GM12878 (cell line): ENCODE measurements at regions not wholly inside any gene's neighbourhood (a gene's known extent, or its start where the extent isn't known, plus 50 kb on each side); places are given as distances from the start of the nearest gene placed in this dataset.

Source experiments
- ATAC-seq: fragments of 200-7000 bp; cut with Tn5 transposase; 3 replicates; pipeline ENCODE4 v1.9.1; 2020; ENCODE audit warnings: mild to moderate bottlenecking, moderate library complexity
- BruUV-seq: library from RNA; stranded (reverse); fragments of 400-500 nt; replicated peaks from 2 replicates; lab custom pipeline; 2021; lab: Mats Ljungman, UMichigan
- CTCF ChIA-PET: fragments of 300-600 bp; sonication (Branson Sonifier 250); formaldehyde crosslinking; extraction: SDS; loops from one replicate; lab custom pipeline; 2021; ENCODE audit warnings: inconsistent platforms; lab: Yijun Ruan, JAX
- POLR2A ChIA-PET: fragments of 350-600 bp; formaldehyde crosslinking; extraction: SDS; loops from one replicate; lab custom pipeline; 2021; ENCODE audit warnings: inconsistent platforms; lab: Charles Lee
- RAD21 ChIA-PET: fragments of 300-600 bp; sonication (Branson Sonifier 250); formaldehyde crosslinking; loops from one replicate; lab custom pipeline; 2023; ENCODE audit warnings: antibody characterized with exemption; ENCODE audit not compliant: unreplicated experiment; lab: Charles Lee
- SMC1A ChIA-PET: fragments of 300-600 bp; sonication (Branson Sonifier 250); formaldehyde crosslinking; loops from one replicate; lab custom pipeline; 2023; ENCODE audit not compliant: unreplicated experiment, uncharacterized antibody; lab: Charles Lee
- DNase-seq: peaks from one replicate; pipeline ENCODE4 v3.0.0-alpha.2; 2011; ENCODE audit warnings: low read depth, low spot score
- FAIRE-seq: peaks from 3 replicates; lab custom pipeline; 2011; peaks lifted over from hg19 to GRCh38; lab: Jason Lieb, UNC
- H2AFZ ChIP-seq: 2 replicates; pipeline ENCODE4 v1.6.0; 2011; ENCODE audit warnings: low read depth, low read length, control low read depth; ENCODE audit not compliant: control insufficient read depth
- H3K27ac ChIP-seq: 2 replicates; pipeline ENCODE4 v1.5.1; 2011; ENCODE audit warnings: control low read depth; ENCODE audit not compliant: control insufficient read depth, insufficient read depth
- H3K27me3 ChIP-seq, 2 experiments: replicated peaks in 1 of 2; 2 replicates each; pipeline versions ENCODE4 v1.6.0 to v1.6.1; 2011; ENCODE audit warnings: low read length in 1 of 2; ENCODE audit not compliant: control insufficient read depth in 2 of 2, insufficient read depth in 2 of 2
- H3K36me3 ChIP-seq, 2 experiments: 2 replicates each; pipeline ENCODE4 v1.5.1; 2011; ENCODE audit warnings: low read length in 1 of 2; ENCODE audit not compliant: control insufficient read depth in 2 of 2, insufficient read depth in 2 of 2
- H3K4me1 ChIP-seq: 2 replicates; pipeline ENCODE4 v1.6.1; 2011; ENCODE audit warnings: mild to moderate bottlenecking, low read length, moderate library complexity, mixed read lengths; ENCODE audit not compliant: control insufficient read depth, insufficient read depth
- H3K4me2 ChIP-seq: 2 replicates; pipeline ENCODE4 v1.6.0; 2011; ENCODE audit warnings: control low read depth; ENCODE audit not compliant: control insufficient read depth, insufficient read depth
- H3K4me3 ChIP-seq: fragments of 200-600 bp; sonication (generic); 2 replicates; pipeline ENCODE4 v1.5.1; 2016
- H3K79me2 ChIP-seq: 2 replicates; pipeline ENCODE4 v1.6.0; 2011; ENCODE audit warnings: low read length; ENCODE audit not compliant: control insufficient read depth, insufficient read depth
- H3K9ac ChIP-seq: 2 replicates; pipeline ENCODE4 v1.8.0; 2011; ENCODE audit warnings: low read length, control low read depth, mixed read lengths; ENCODE audit not compliant: control insufficient read depth, insufficient read depth
- H3K9me3 ChIP-seq: replicated peaks from 3 replicates; pipeline ENCODE4 v1.5.1; 2011; ENCODE audit warnings: mild to moderate bottlenecking, low read length; ENCODE audit not compliant: control insufficient read depth, insufficient read depth
- H4K20me1 ChIP-seq: 2 replicates; pipeline ENCODE4 v1.6.0; 2011; ENCODE audit not compliant: control insufficient read depth, insufficient read depth
- ASH2L ChIP-seq: fragments of 300-600, 200-600 bp; sonication (generic); IDR thresholded peaks from 2 replicates; pipeline ENCODE4 v1.6.1; 2017; ENCODE audit warnings: low read depth, mild to moderate bottlenecking, borderline replicate concordance
- CUX1 ChIP-seq: IDR thresholded peaks from 2 replicates; pipeline ENCODE4 v1.6.1; 2012; ENCODE audit warnings: improper control_type of control experiment, low read depth, low read length; ENCODE audit not compliant: insufficient replicate concordance
- IRF3 ChIP-seq: fragments of 450-650 bp; IDR thresholded peaks from 2 replicates; pipeline ENCODE4 v1.6.1; 2014; ENCODE audit warnings: mild to moderate bottlenecking
- IRF5 ChIP-seq: fragments of 450-650 bp; IDR thresholded peaks from 2 replicates; pipeline ENCODE4 v1.6.1; 2017; ENCODE audit warnings: borderline replicate concordance
- MYC ChIP-seq: IDR thresholded peaks from 2 replicates; pipeline ENCODE4 v1.6.1; 2011; ENCODE audit warnings: mild to moderate bottlenecking, low read length, moderate library complexity, inconsistent platforms; ENCODE audit not compliant: insufficient read depth, insufficient replicate concordance, insufficient read length, severe bottlenecking
- YBX1 ChIP-seq: fragments of 450-650 bp; IDR thresholded peaks from 2 replicates; pipeline ENCODE4 v1.6.1; 2016; ENCODE audit warnings: antibody characterized with exemption
- ZNF592 ChIP-seq: fragments of 450-650 bp; IDR thresholded peaks from 2 replicates; pipeline ENCODE4 v1.6.1; 2017; ENCODE audit warnings: mild to moderate bottlenecking, moderate library complexity
- WGBS: methylation state at CpG from one replicate; pipeline ENCODE4 v1.1.6; 2016; ENCODE audit warnings: low lambda C conversion rate; ENCODE audit not compliant: insufficient replicate concordance, insufficient coverage; ENCODE audit errors: missing lambda C conversion rate; 5-methylcytosine and 5-hydroxymethylcytosine counted together
- in situ Hi-C: fragments of 300-500 bp; cut with MboI; formaldehyde crosslinking; loops from 9 replicates; pipeline ENCODE4 v1.14.3; 2018; ENCODE audit warnings: mixed read lengths
- intact Hi-C: fragments of 100-400 bp; cut with micrococcal nuclease; formaldehyde crosslinking; loops from one replicate; pipeline ENCODE4 v1.14.2; 2022; ENCODE audit not compliant: unreplicated experiment

GRCh38 chr5:30387974-30388632, 805.4 kb upstream of the CDH6 start:
- no TSS peak for BruUV-seq
- SMC1A ChIA-PET = no interaction called here
- H4K20me1 ChIP-seq = no peaks in the 10 kb centered on the region
- H3K4me3 ChIP-seq = no peak overlapping the region
- H3K9me3 ChIP-seq = no peaks in the 10 kb centered on the region
- no peaks in the 10 kb centered on the region for H3K79me2 ChIP-seq
- no peak overlapping the region for H3K9ac ChIP-seq
- H3K36me3 ChIP-seq = no peaks in the 10 kb centered on the region
- intact Hi-C loops (no loop called here), in situ Hi-C loops (no loop called here)
- no peaks in the 10 kb centered on the region for H3K4me1 ChIP-seq
- DNase-seq (no peak), FAIRE-seq (no peak), ATAC-seq (no peak)
- POLR2A ChIA-PET = no interaction called here
- H2AFZ ChIP-seq = no peak overlapping the region
- no peak overlapping the region for H3K27ac ChIP-seq
- CTCF ChIA-PET = interaction anchor here (0.6 to 1.8 kb wide), 3 partner anchors 14 to 1156 kb away, joined by 3 to 4 read pairs (median 3); no protein-coding TSS in a partner anchor
- no peaks in the 10 kb centered on the region for H3K27me3 ChIP-seq
- no peak overlapping the region for H3K4me2 ChIP-seq
- 12% methylated on average over 3 of the region's 3 CpGs for WGBS
- RAD21 ChIA-PET = no interaction called here
- no peak for TF ChIP-seq IRF5
- TF ChIP-seq ASH2L = no peak
- TF ChIP-seq YBX1 = no peak
- TF ChIP-seq MYC = no peak
- TF ChIP-seq IRF3 = no peak
- no peak for TF ChIP-seq CUX1
- TF ChIP-seq ZNF592 = no peak
